Uterus (tissue), 3 donors: ENCODE measurements at regions not wholly inside any gene's neighbourhood (a gene's known extent, or its start where the extent isn't known, plus 50 kb on each side); places are given as distances from the start of the nearest gene placed in this dataset.
A peak's percentile ranks its signal among the peaks of the same experiment; 100 is the strongest.

Experiments
- DNase-seq, 2 donors: peaks; one replicate each; pipeline ENCODE4 v3.0.0-alpha.2; 2019 to 2020
- H3K27ac ChIP-seq, 2 donors: fragments of 200-600 bp; sonication (generic); 1 replicate in 1 of 2; 2 replicates in 1 of 2; pipeline ENCODE4 v1.5.1; 2016 to 2018
- H3K27me3 ChIP-seq, 2 donors: fragments of 200-600 bp; sonication (generic); one replicate each; pipeline ENCODE4 v1.5.1; 2018 to 2019; ENCODE audit warnings: control low read depth in 1 of 2
- H3K36me3 ChIP-seq, 2 donors: fragments of 200-600 bp; sonication (generic); one replicate each; pipeline ENCODE4 v1.5.1; 2019; ENCODE audit warnings: control low read depth in 1 of 2
- H3K4me1 ChIP-seq, 2 donors: fragments of 200-600 bp; sonication (generic); one replicate each; pipeline ENCODE4 v1.5.1; 2018 to 2019; ENCODE audit warnings: control low read depth in 1 of 2
- H3K4me3 ChIP-seq, 2 donors: fragments of 200-600 bp; sonication (generic); 1 replicate in 1 of 2; 2 replicates in 1 of 2; pipeline ENCODE4 v1.5.1; 2018 to 2019; ENCODE audit warnings: mild to moderate bottlenecking in 1 of 2
- H3K9me3 ChIP-seq, 2 donors: fragments of 200-600 bp; sonication (generic); one replicate each; pipeline ENCODE4 v1.5.1; 2019; ENCODE audit warnings: control low read depth in 1 of 2
- POLR2A ChIP-seq, 2 donors: fragments of 450-650 bp; IDR thresholded peaks; one replicate each; pipeline ENCODE4 v1.6.1; 2016; ENCODE audit warnings: antibody characterized with exemption in 2 of 2, mild to moderate bottlenecking in 1 of 2, moderate library complexity in 1 of 2
- intact Hi-C: fragments of 100-400 bp; cut with DNase I; formaldehyde crosslinking; loops from one replicate; pipeline ENCODE4 v1.15.1; 2023; ENCODE audit warnings: low total_unique reads
- TF ChIP-seq, protein P1 (sequence below), 4 experiments: fragments of 200-600 bp in 2 of 4; fragments of 450-650 bp in 2 of 4; sonication (generic) in 2 of 4; IDR thresholded peaks; one replicate each; pipeline ENCODE4 v1.5.1; 2016 to 2019; ENCODE audit warnings: antibody characterized with exemption in 4 of 4, mild to moderate bottlenecking in 2 of 4, moderate library complexity in 1 of 4
- donor health status: DM: yes; HTN: yes; CAD: no.

GRCh38 chr3:186432944-186433732 is 71.1 kb upstream of the DGKG start:
- Histone ChIP-seq H3K4me3 (no peak overlapping the region), H3K4me1 (no peaks in the 10 kb centered on the region), H3K36me3 (no peaks in the 10 kb centered on the region), H3K9me3 (no peaks in the 10 kb centered on the region), H3K27me3 (no peaks in the 10 kb centered on the region), H3K27ac (no peak overlapping the region)
- intact Hi-C loops: no loop called here
- TF ChIP-seq, protein P1, sequence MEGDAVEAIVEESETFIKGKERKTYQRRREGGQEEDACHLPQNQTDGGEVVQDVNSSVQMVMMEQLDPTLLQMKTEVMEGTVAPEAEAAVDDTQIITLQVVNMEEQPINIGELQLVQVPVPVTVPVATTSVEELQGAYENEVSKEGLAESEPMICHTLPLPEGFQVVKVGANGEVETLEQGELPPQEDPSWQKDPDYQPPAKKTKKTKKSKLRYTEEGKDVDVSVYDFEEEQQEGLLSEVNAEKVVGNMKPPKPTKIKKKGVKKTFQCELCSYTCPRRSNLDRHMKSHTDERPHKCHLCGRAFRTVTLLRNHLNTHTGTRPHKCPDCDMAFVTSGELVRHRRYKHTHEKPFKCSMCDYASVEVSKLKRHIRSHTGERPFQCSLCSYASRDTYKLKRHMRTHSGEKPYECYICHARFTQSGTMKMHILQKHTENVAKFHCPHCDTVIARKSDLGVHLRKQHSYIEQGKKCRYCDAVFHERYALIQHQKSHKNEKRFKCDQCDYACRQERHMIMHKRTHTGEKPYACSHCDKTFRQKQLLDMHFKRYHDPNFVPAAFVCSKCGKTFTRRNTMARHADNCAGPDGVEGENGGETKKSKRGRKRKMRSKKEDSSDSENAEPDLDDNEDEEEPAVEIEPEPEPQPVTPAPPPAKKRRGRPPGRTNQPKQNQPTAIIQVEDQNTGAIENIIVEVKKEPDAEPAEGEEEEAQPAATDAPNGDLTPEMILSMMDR (IDR thresholded peaks at IDR 0.05): no peak
- no peak for TF ChIP-seq POLR2A (IDR thresholded peaks at IDR 0.05)
- no peak for DNase-seq

DNA sequence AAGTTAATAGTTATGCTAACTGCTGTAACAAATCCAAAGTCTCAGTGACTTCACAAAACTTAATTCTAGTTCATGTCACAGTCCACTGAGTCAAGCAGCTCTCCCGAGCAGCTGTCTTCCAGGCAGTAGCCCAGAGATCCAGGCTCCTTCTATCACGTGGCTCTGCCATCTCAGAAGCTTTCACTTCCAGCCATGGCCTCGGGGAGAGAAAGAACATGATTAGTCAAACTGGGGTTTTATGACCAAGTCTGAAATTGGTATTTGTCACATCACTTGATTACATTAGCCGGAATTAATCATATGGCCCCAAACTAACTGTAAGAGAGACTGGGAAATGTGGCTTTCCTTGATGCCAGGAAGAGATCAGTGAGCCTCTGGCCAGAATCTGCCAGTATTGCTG is 70.2 kb upstream of the DGKG start:
- no peaks in the 10 kb centered on the region for H3K4me1 ChIP-seq
- DNase-seq: no peak
- no peaks in the 10 kb centered on the region for H3K27me3 ChIP-seq
- H3K36me3 ChIP-seq: no peaks in the 10 kb centered on the region
- H3K27ac ChIP-seq: no peak overlapping the region
- H3K4me3 ChIP-seq: no peak overlapping the region
- intact Hi-C loops: no loop called here
- TF ChIP-seq, protein P1 (IDR thresholded peaks at IDR 0.05): no peak
- no peak for TF ChIP-seq POLR2A (IDR thresholded peaks at IDR 0.05)
- H3K9me3 ChIP-seq: no peaks in the 10 kb centered on the region

DNA sequence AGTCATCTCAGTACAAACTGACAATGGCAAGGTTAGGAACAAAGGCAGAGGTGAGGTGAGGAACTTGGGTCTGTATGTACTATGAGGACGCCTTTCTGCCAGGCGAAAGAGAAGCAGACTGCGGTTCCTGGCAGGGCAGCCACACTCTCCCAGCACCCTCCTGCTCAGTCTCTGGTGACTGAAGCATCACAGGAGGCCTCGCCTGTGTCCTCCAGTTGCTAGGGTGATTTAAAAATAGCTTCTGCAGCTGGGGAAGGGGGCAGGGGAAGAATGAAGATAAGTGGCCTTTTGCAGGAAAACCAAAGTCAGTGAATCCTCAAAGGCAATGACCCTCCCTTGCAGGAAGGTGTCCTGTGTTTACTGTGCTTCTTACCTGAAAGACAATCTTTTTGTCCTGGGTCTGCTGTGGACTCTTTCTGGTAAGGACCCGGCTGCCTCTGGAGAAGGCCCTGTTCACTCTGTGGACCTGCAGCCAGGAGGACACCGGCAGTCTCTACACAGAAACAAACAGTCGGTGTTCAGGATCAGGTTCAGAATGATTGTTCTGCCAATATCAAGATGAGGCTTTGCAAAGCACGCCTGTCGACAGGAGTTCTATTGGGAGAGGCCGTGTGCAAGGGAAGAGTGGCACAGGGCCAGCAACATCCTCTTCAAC is 65.7 kb upstream of the DGKG start:
- H3K27ac ChIP-seq: peak overlapping the region in 1 of 2 donors; percentile 14
- H3K4me1 ChIP-seq: no peaks in the 10 kb centered on the region
- H3K27me3 ChIP-seq: no peaks in the 10 kb centered on the region
- no peak for DNase-seq
- H3K9me3 ChIP-seq: no peaks in the 10 kb centered on the region
- no peaks in the 10 kb centered on the region for H3K36me3 ChIP-seq
- TF ChIP-seq, protein P1 (IDR thresholded peaks at IDR 0.05): no peak
- TF ChIP-seq POLR2A (IDR thresholded peaks at IDR 0.05): no peak
- no peak overlapping the region for H3K4me3 ChIP-seq
- intact Hi-C loops: no loop called here

- H3K36me3 ChIP-seq: no peaks in the 10 kb centered on the region
- TF ChIP-seq, protein P1 (IDR thresholded peaks at IDR 0.05): no peak
- no peaks in the 10 kb centered on the region for H3K9me3 ChIP-seq
- H3K27ac ChIP-seq: peak overlapping the region; percentile 18 to 25
- H3K4me3 ChIP-seq: no peak overlapping the region
- DNase-seq: no peak
- H3K27me3 ChIP-seq: no peaks in the 10 kb centered on the region
- no peaks in the 10 kb centered on the region for H3K4me1 ChIP-seq
- intact Hi-C loops: no loop called here
Observed at GRCh38 chr3:186425788-186426730, 64.0 kb upstream of the DGKG start.
